GM21515 (cell line): ENCODE measurements at regions not wholly inside any gene's neighbourhood (a gene's known extent, or its start where the extent isn't known, plus 50 kb on each side); places are given as distances from the start of the nearest gene placed in this dataset.

Source experiments
- ATAC-seq: cut with Tn5 transposase; IDR thresholded peaks from one replicate; pipeline ENCODE4 v1.9.1; 2021; ENCODE audit not compliant: unreplicated experiment

GRCh38 chr5:27701931-27702903 is 663.8 kb upstream of the CDH9 start:
- ATAC-seq, result no peak

DNA sequence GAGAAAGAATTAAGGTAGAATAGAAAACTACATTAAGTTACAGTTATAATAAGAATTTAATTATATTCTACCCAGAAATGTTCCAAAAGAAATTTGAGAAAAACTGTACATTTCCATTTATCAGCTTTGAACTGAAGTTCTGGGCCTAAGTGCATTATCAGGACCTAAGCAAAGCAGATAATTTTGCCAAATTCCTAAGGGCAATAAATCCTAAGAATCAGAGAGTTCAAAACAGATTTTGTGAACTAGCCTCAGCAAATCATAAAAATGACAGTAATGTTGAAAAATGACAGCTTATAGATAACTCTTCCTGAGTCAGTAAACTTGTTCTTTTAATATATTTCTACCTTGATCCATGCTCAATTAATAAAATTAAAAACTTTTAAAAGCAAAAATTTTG is 662.1 kb upstream of the CDH9 start:
- no peak for ATAC-seq

DNA sequence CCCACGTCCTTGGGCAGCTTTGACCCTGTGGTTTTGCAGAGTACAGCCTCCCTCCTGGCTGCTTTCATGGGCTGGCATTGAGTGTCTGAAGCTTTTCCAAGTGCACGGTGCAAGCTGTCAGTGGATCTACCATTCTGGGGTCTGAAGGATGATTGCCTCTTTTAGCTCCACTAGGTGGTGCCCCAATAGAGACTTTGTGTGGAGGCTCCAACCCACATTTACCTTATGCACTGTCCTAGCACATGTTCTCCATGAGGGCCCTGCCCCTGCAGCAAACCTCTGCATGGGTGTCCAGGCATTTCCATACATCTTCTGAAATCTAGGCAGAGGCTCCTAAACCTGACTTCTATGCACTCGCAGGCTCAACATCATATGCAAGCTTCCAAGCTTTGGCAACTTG is 644.2 kb upstream of the CDH9 start:
- ATAC-seq, result no peak

- no peak for ATAC-seq
Observed at GRCh38 chr5:27652505-27652904, 614.1 kb upstream of the CDH9 start.

DNA sequence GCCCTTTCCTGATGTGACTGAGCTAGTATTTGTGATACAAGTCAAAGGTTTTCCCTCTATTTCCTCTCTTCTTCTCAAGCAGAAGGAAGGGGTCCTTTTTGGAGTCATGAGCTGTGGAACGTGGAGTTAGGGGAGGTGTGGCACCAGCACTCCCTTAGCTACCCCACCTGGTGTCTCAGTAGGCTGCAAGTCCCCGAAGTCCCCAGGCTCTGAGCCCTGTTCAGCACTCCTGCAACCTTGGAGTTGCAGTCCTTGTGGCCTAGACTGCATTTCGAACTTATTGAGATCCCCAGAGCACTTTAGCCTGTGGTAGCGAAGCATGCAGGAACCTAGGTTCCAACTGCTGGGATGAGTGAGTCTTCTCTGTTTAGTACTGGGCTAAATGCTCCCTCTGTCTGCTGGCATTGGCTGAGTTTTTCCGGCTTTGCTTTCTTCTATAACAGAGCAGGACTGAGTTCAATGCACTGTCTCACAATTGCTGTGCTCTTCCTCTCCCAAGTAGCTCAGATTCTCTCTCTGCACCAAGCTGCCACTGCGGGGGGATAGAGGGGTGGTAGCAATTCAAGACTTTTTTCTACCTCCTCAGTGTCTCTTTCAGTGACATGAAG is 600.7 kb upstream of the CDH9 start:
- no peak for ATAC-seq

GRCh38 chr5:27619982-27620381 is 581.6 kb upstream of the CDH9 start:
- no peak for ATAC-seq

DNA sequence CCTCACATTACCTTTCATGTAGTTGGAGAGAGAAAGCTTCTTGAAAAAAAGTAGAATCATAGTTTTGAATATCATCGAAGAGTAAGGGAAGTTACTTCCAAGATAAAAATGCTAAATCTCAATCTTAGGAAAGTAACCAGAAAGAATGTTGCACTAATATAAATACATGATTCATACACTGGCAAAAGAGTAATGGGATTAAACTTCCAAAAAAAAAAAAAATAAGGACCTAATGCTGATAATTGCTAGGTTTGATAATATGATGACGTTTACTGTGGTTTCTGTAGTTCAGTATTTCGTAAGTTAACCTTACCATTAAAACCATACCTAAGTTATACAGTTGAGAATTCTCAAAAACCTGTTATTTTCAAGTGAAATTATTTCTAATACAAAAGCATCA is 573.8 kb upstream of the CDH9 start:
- no peak for ATAC-seq

GRCh38 chr5:27608992-27609391 is 570.6 kb upstream of the CDH9 start:
- no peak for ATAC-seq

GRCh38 chr5:27598576-27598975 is 560.2 kb upstream of the CDH9 start:
- no peak for ATAC-seq

- ATAC-seq, result no peak
Observed at GRCh38 chr5:27594141-27594540, 555.8 kb upstream of the CDH9 start.

GRCh38 chr5:27592231-27592630 is 553.8 kb upstream of the CDH9 start:
- no peak for ATAC-seq

DNA sequence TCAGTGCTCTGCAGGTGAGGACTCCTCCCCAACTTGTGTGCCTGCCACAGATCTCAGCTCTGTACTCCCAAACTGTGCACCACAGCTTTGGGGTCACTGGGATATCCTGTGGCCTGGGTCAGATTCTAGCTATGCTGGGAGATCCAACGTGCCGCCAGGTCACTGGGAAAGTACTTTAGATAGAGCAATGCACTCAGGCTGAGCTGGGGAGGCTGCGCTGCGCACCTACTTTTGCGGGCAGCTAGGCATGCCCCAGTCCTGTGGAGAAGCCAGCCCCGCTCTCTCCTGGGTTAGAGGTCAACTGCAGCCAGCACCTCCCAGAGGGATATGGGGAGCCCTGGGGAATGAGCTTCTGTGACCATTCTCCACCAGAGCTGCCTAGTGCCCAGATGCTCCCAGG is 552.1 kb upstream of the CDH9 start:
- no peak for ATAC-seq

- ATAC-seq, result no peak
Observed at GRCh38 chr5:27578279-27578678, 539.9 kb upstream of the CDH9 start.

- ATAC-seq, result no peak
Observed at GRCh38 chr5:27571681-27572080, 533.3 kb upstream of the CDH9 start.

DNA sequence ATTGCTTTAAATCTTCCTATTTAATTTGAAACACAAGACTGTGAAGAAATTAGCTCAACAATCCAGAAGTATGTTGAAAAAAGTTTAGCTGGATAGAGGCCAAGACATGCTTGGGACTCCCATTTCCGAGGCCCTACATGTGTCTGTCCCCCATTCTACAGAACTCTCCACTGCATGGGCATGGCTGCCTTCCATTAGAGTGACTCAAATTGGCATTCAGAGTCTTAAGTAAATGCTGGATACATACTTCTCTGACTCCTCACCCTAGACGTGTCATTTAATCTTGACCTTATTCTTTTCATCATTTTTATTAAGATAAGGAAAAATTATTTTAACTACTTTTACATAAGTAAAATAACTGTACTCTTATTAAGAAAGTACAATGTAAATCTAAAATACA is 530.4 kb upstream of the CDH9 start:
- ATAC-seq, result no peak

- ATAC-seq, result no peak
Observed at GRCh38 chr5:27561408-27561807, 523.0 kb upstream of the CDH9 start.

GRCh38 chr5:27548484-27548883 is 510.1 kb upstream of the CDH9 start:
- no peak for ATAC-seq

GRCh38 chr5:27535031-27535557 is 496.7 kb upstream of the CDH9 start:
- no peak for ATAC-seq

GRCh38 chr5:27532305-27532704 is 493.9 kb upstream of the CDH9 start:
- no peak for ATAC-seq

DNA sequence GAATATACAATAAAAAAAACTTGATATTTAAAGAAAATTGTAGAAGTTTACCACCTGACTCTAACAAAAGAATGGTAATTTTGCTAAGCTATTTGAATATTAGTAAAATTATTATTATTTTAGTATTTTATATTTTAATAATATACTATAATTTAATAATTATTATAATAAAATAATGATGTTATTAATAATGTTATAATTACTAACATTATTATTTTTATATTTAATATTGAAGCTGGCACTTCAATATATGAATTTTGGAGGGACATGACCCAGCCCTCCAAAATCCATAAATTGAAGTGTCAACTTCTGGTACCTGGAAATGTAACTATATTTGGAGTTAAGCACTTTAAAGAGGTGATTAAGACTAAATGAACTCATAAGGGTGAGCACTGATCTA is 486.1 kb upstream of the CDH9 start:
- no peak for ATAC-seq

DNA sequence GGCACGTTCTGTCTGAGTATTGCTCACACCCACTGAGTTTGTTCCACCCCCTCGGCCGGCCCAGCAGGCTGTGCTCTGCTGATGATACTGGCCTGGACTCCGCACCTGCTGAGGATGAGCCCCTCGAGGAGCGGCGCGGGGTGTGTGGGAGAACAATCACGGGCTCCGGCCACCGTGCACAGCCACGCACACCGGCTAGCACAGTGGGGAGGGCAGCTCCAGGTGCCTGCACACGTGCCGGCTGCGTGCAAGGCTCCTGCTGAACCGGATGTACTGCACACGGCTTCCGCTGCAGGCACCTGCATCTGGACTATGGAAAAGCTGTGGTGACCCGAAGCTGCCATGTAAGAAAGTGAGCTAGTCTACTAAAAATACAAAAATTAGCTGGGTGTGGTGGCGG is 485.2 kb upstream of the CDH9 start:
- no peak for ATAC-seq

DNA sequence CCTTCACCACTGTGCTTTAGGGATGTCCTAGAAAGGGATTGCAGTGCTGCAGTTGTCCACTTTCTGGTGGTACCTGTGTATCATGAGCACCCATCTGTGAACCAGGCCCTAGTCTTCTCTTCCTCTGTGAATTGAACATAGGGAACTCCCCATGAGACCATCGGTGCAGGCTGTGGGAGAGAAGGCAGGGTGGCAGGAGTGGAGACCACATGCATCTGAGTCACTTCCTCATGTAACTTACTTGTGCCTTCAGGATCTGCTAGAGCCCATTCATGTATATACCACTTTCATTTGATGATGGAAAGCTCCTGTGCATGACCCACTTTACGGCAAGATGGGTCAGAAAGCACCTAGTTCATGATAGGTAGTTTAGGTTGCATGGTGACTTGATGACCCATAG is 478.1 kb upstream of the CDH9 start:
- ATAC-seq, result no peak
